HCT116 (cell line): ENCODE measurements at regions not wholly inside any gene's neighbourhood (a gene's known extent, or its start where the extent isn't known, plus 50 kb on each side); places are given as distances from the start of the nearest gene placed in this dataset.

Source experiments
- ATAC-seq: fragments of 200-7000 bp; cut with Tn5 transposase; 2 replicates; pipeline ENCODE4 v1.9.1; 2020; ENCODE audit warnings: mild to moderate bottlenecking, moderate library complexity
- BruUV-seq: library from RNA; stranded (reverse); fragments of 400-500 nt; replicated peaks from 2 replicates; lab custom pipeline; 2021; lab: Mats Ljungman, UMichigan
- CTCF ChIA-PET: fragments of 300-600 bp; sonication (Branson Sonifier 250); formaldehyde crosslinking; loops from one replicate; lab custom pipeline; 2021; ENCODE audit warnings: antibody characterized with exemption; lab: Charles Lee
- POLR2A ChIA-PET: fragments of 300-600, 350-600 bp; sonication (Branson Sonifier 250); formaldehyde crosslinking; loops from one replicate; lab custom pipeline; 2021; ENCODE audit warnings: antibody characterized with exemption; lab: Charles Lee
- RAD21 ChIA-PET, 2 experiments: fragments of 300-600 bp; sonication (Branson Sonifier 250); formaldehyde crosslinking; loops; one replicate each; lab custom pipeline; 2023; ENCODE audit warnings: low total read pairs in 2 of 2; ENCODE audit not compliant: uncharacterized antibody in 2 of 2, unreplicated experiment in 2 of 2, low non-redundant PET in 1 of 2; lab: Charles Lee
- DNase-seq: peaks from one replicate; pipeline ENCODE4 v3.0.0-alpha.2; 2010; ENCODE audit warnings: low read depth, low spot score
- H2AFZ ChIP-seq: fragments of 200-600 bp; shearing (Covaris generic), sonication (generic); 2 replicates; pipeline ENCODE4 v1.6.1; 2017; ENCODE audit warnings: low read depth, mixed run types, mixed read lengths, antibody characterized with exemption, low read length; ENCODE audit not compliant: poor library complexity, severe bottlenecking
- H3K27ac ChIP-seq: 2 replicates; pipeline ENCODE4 v1.5.1; 2012; ENCODE audit warnings: low read depth, low read length
- H3K27me3 ChIP-seq: fragments of 200-600 bp; sonication (generic); 2 replicates; pipeline ENCODE4 v1.6.1; 2016; ENCODE audit warnings: mixed run types, low read length, mixed read lengths; ENCODE audit not compliant: insufficient read depth
- H3K36me3 ChIP-seq, 2 experiments: fragments of 200-500 bp in 1 of 2; fragments of 200-600 bp in 1 of 2; sonication (Bioruptor generic) in 1 of 2; sonication (generic) in 1 of 2; 2 replicates each; pipeline versions ENCODE4 v1.5.1 to v1.6.1; 2014 to 2016; ENCODE audit warnings: low read length in 2 of 2, inconsistent platforms in 1 of 2, mixed read lengths in 1 of 2, mixed run types in 1 of 2; ENCODE audit not compliant: insufficient read depth in 2 of 2, control insufficient read depth in 1 of 2
- H3K4me1 ChIP-seq, 2 experiments: fragments of 200-600 bp in 1 of 2; sonication (generic) in 1 of 2; 2 replicates each; pipeline versions ENCODE4 v1.5.1 to v1.6.1; 2012 to 2017; ENCODE audit warnings: low read length in 2 of 2, inconsistent platforms in 1 of 2, mild to moderate bottlenecking in 1 of 2, mixed read lengths in 1 of 2, mixed run types in 1 of 2, moderate library complexity in 1 of 2; ENCODE audit not compliant: insufficient read depth in 2 of 2, control insufficient read depth in 1 of 2
- H3K4me2 ChIP-seq: fragments of 200-600 bp; sonication (generic); 2 replicates; pipeline ENCODE4 v1.6.1; 2017; ENCODE audit warnings: mixed run types, low read length, mixed read lengths
- H3K4me3 ChIP-seq, 2 experiments: fragments of 200-600 bp in 1 of 2; sonication (generic) in 1 of 2; replicated peaks in 1 of 2; 2 replicates each; pipeline ENCODE4 v1.5.1; 2011 to 2016; ENCODE audit warnings: low read length in 2 of 2, control low read depth in 1 of 2, low read depth in 1 of 2, mild to moderate bottlenecking in 1 of 2, mixed read lengths in 1 of 2, mixed run types in 1 of 2
- H3K79me2 ChIP-seq: fragments of 200-600 bp; sonication (generic); 2 replicates; pipeline ENCODE4 v1.6.1; 2017; ENCODE audit warnings: mild to moderate bottlenecking, mixed run types, low read length, moderate library complexity, mixed read lengths; ENCODE audit not compliant: insufficient read depth
- H3K9ac ChIP-seq: fragments of 200-600 bp; sonication (generic); 2 replicates; pipeline ENCODE4 v1.6.1; 2016; ENCODE audit warnings: low read length, mixed read lengths
- H3K9me2 ChIP-seq: fragments of 200-600 bp; sonication (generic), shearing (Covaris generic); 2 replicates; pipeline ENCODE4 v1.6.1; 2017; ENCODE audit warnings: mixed run types, mild to moderate bottlenecking, moderate library complexity; ENCODE audit not compliant: insufficient read depth
- H3K9me3 ChIP-seq, 2 experiments: fragments of 200-500 bp in 1 of 2; fragments of 200-600 bp in 1 of 2; sonication (Bioruptor generic) in 1 of 2; sonication (generic) in 1 of 2; 2 replicates each; pipeline ENCODE4 v1.6.1; 2014 to 2017; ENCODE audit warnings: low read length in 2 of 2, mixed read lengths in 2 of 2, inconsistent platforms in 1 of 2, low read depth in 1 of 2, mild to moderate bottlenecking in 1 of 2, mixed run types in 1 of 2, moderate library complexity in 1 of 2; ENCODE audit not compliant: control insufficient read depth in 1 of 2, insufficient read depth in 1 of 2
- H4K20me1 ChIP-seq: fragments of 200-600 bp; sonication (generic), shearing (Covaris generic); 2 replicates; pipeline ENCODE4 v1.6.1; 2017; ENCODE audit warnings: mixed run types, mild to moderate bottlenecking, moderate library complexity; ENCODE audit not compliant: insufficient read depth
- CBX3 ChIP-seq: IDR thresholded peaks from 2 replicates; pipeline ENCODE4 v1.6.1; 2012; ENCODE audit warnings: low read depth
- CEBPB ChIP-seq: IDR thresholded peaks from 2 replicates; pipeline ENCODE4 v1.6.1; 2012; ENCODE audit warnings: low read depth
- CTCF ChIP-seq, 3 experiments: fragments of 200-600 bp in 1 of 3; sonication (generic) in 1 of 3; IDR thresholded peaks in 2 of 3; conservative IDR thresholded peaks in 1 of 3; 2 replicates each; pipeline ENCODE4 v1.5.1; 2012 to 2017; ENCODE audit warnings: low read depth in 2 of 3, low read length in 2 of 3, antibody characterized with exemption in 1 of 3, borderline replicate concordance in 1 of 3, control low read depth in 1 of 3, mild to moderate bottlenecking in 1 of 3, mixed read lengths in 1 of 3, mixed run types in 1 of 3, moderate library complexity in 1 of 3; ENCODE audit not compliant: insufficient read depth in 1 of 3
- EGR1 ChIP-seq: IDR thresholded peaks from 2 replicates; pipeline ENCODE4 v1.6.1; 2012; ENCODE audit warnings: low read depth
- EZH2phosphoT487 ChIP-seq: fragments of 200-600 bp; IDR thresholded peaks from 2 replicates; pipeline ENCODE4 v1.6.1; 2018; ENCODE audit warnings: antibody characterized with exemption, borderline replicate concordance
- MAX ChIP-seq: IDR thresholded peaks from 2 replicates; pipeline ENCODE4 v1.6.1; 2012
- POLR2A ChIP-seq: IDR thresholded peaks from 2 replicates; pipeline ENCODE4 v1.7.0; 2011; ENCODE audit warnings: borderline replicate concordance; ENCODE audit not compliant: insufficient read depth, insufficient read length; ENCODE audit errors: extremely low read depth
- POLR2AphosphoS5 ChIP-seq: IDR thresholded peaks from 2 replicates; pipeline ENCODE4 v1.6.1; 2011; ENCODE audit warnings: mild to moderate bottlenecking, low read depth, low read length, moderate library complexity
- REST ChIP-seq: IDR thresholded peaks from 2 replicates; pipeline ENCODE4 v1.6.1; 2012; ENCODE audit warnings: low read depth
- SP1 ChIP-seq: IDR thresholded peaks from 2 replicates; pipeline ENCODE4 v1.6.1; 2012; ENCODE audit warnings: low read depth
- SRF ChIP-seq: IDR thresholded peaks from 2 replicates; pipeline ENCODE4 v1.6.1; 2012; ENCODE audit warnings: low read depth
- ZFX ChIP-seq: fragments of 450-650 bp; IDR thresholded peaks from 2 replicates; pipeline ENCODE4 v1.6.1; 2017
- ZNF274 ChIP-seq: fragments of 200-500 bp; sonication (Bioruptor generic); IDR thresholded peaks from 2 replicates; pipeline ENCODE4 v1.6.1; 2014; ENCODE audit warnings: mild to moderate bottlenecking, low read depth, low read length, inconsistent platforms
- intact Hi-C: fragments of 100-400 bp; cut with micrococcal nuclease; formaldehyde crosslinking; loops from 2 replicates; pipeline ENCODE4 v1.10.0; 2022

- no peak overlapping the region for H3K27ac ChIP-seq
- H3K9me2 ChIP-seq = no peaks in the 10 kb centered on the region
- peaks cover 0 to 7% of the 10 kb centered on the region in 2 experiments; a peak in 2 of 4 replicates for H3K9me3 ChIP-seq
- ATAC-seq (no peak), DNase-seq (no peak)
- H3K9ac ChIP-seq = no peak overlapping the region
- no peak overlapping the region for H2AFZ ChIP-seq
- RAD21 ChIA-PET = no interaction called here
- H3K4me2 ChIP-seq = no peak overlapping the region
- intact Hi-C loops = no loop called here
- H3K4me3 ChIP-seq = no peak overlapping the region
- BruUV-seq = no TSS peak
- POLR2A ChIA-PET = no interaction called here
- TF ChIP-seq SP1 = no peak
- no peak for TF ChIP-seq CBX3
- TF ChIP-seq EGR1 = no peak
- no peak for TF ChIP-seq SRF
- TF ChIP-seq POLR2A = no peak
- TF ChIP-seq REST = no peak
- no peak for TF ChIP-seq EZH2phosphoT487
- no peak for TF ChIP-seq POLR2AphosphoS5
- no peak for TF ChIP-seq MAX
- TF ChIP-seq ZNF274 = no peak
- TF ChIP-seq CTCF (IDR thresholded peaks at IDR 0.05 in 2 of 3, conservative IDR thresholded peaks at IDR 0.05 in 1 of 3; ENCODE audit: borderline replicate concordance in 1 of 3, insufficient read depth in 1 of 3, low read depth in 2 of 3, low read length in 2 of 3) = no peak
- TF ChIP-seq ZFX = no peak
- TF ChIP-seq CEBPB = no peak
- H3K36me3 ChIP-seq = no peaks in the 10 kb centered on the region
- H3K4me1 ChIP-seq = no peaks in the 10 kb centered on the region
- CTCF ChIA-PET = no interaction called here
- no peaks in the 10 kb centered on the region for H3K27me3 ChIP-seq
- no peaks in the 10 kb centered on the region for H4K20me1 ChIP-seq
- no peaks in the 10 kb centered on the region for H3K79me2 ChIP-seq
These were observed 1756.8 kb upstream of the SEL1L start for GRCh38 chr14:83290447-83290846.
